Mammary epithelial cell (primary cell): ENCODE measurements at regions not wholly inside any gene's neighbourhood (a gene's known extent, or its start where the extent isn't known, plus 50 kb on each side); places are given as distances from the start of the nearest gene placed in this dataset.

Source experiments
- EZH2 ChIP-seq: IDR thresholded peaks from 2 replicates; pipeline ENCODE4 v1.6.1; 2012; ENCODE audit warnings: low read length, inconsistent platforms, borderline replicate concordance
- TF ChIP-seq, protein P1 (sequence below), 2 donors: IDR thresholded peaks in 1 of 2; conservative IDR thresholded peaks in 1 of 2; 2 replicates each; pipeline ENCODE4 v1.5.1; 2011 to 2012; ENCODE audit warnings: inconsistent platforms in 2 of 2, low read length in 2 of 2, mild to moderate bottlenecking in 2 of 2, control low read depth in 1 of 2, low read depth in 1 of 2; ENCODE audit not compliant: insufficient read depth in 1 of 2; ENCODE audit errors: extremely low read depth in 1 of 2

DNA sequence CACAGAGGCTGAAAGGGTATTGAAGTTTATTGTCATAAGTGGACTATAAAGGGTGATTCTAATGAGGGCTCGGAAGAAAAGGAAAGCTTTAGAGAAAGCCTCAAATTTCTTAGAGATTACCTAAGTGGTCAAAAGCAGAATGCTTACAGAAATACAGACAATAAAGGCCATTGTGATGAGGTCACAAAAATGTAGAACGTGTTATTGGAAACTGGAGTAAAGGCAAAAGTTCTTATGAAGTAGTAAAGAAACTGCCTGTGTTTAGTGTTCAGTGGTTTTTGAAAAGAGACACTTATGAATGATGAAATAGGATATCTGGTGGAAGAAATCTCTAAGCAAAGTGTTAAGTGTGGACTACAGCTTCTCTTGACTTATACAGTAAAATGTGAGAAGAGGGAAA, 726.9 kb downstream of the DNAH5 start:
- TF ChIP-seq, protein P1, sequence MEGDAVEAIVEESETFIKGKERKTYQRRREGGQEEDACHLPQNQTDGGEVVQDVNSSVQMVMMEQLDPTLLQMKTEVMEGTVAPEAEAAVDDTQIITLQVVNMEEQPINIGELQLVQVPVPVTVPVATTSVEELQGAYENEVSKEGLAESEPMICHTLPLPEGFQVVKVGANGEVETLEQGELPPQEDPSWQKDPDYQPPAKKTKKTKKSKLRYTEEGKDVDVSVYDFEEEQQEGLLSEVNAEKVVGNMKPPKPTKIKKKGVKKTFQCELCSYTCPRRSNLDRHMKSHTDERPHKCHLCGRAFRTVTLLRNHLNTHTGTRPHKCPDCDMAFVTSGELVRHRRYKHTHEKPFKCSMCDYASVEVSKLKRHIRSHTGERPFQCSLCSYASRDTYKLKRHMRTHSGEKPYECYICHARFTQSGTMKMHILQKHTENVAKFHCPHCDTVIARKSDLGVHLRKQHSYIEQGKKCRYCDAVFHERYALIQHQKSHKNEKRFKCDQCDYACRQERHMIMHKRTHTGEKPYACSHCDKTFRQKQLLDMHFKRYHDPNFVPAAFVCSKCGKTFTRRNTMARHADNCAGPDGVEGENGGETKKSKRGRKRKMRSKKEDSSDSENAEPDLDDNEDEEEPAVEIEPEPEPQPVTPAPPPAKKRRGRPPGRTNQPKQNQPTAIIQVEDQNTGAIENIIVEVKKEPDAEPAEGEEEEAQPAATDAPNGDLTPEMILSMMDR (conservative IDR thresholded peaks at IDR 0.05 in 1 of 2, IDR thresholded peaks at IDR 0.05 in 1 of 2; ENCODE audit: extremely low read depth in 1 of 2, insufficient read depth in 1 of 2, low read depth in 1 of 2, low read length in 2 of 2): no peak
- TF ChIP-seq EZH2: no peak
